DND-41 (cell line): ENCODE measurements at regions not wholly inside any gene's neighbourhood (a gene's known extent, or its start where the extent isn't known, plus 50 kb on each side); places are given as distances from the start of the nearest gene placed in this dataset.

Experiments
- CTCF ChIP-seq: IDR thresholded peaks from 2 replicates; pipeline ENCODE4 v1.5.1; 2012; ENCODE audit warnings: borderline replicate concordance, low read length, moderate library complexity, mild to moderate bottlenecking; ENCODE audit not compliant: poor library complexity, severe bottlenecking; ENCODE audit errors: extremely low read depth
- EZH2 ChIP-seq: IDR thresholded peaks from 3 replicates; pipeline ENCODE4 v1.6.1; 2012; ENCODE audit warnings: borderline replicate concordance, low read depth, mild to moderate bottlenecking, moderate library complexity, low read length, inconsistent platforms; ENCODE audit not compliant: severe bottlenecking

- no peak for TF ChIP-seq EZH2
- no peak for TF ChIP-seq CTCF
Measured at GRCh38 chr5:60510049-60510448, 189.9 kb downstream of the DEPDC1B start.
